Liver (tissue), 3 donors: ENCODE measurements at regions not wholly inside any gene's neighbourhood (a gene's known extent, or its start where the extent isn't known, plus 50 kb on each side); places are given as distances from the start of the nearest gene placed in this dataset.

Experiments
- EGR1 ChIP-seq, 2 donors: IDR thresholded peaks; 2 replicates each; pipeline ENCODE4 v1.6.1; 2016 to 2018; ENCODE audit warnings: antibody characterized with exemption in 2 of 2, low read depth in 2 of 2
- FOXA1 ChIP-seq: IDR thresholded peaks from 2 replicates; pipeline ENCODE4 v1.6.1; 2016; ENCODE audit warnings: antibody characterized with exemption
- GABPA ChIP-seq, 2 donors: IDR thresholded peaks in 1 of 2; conservative IDR thresholded peaks in 1 of 2; 2 replicates each; pipeline ENCODE4 v1.6.1; 2016; ENCODE audit warnings: antibody characterized with exemption in 2 of 2, mild to moderate bottlenecking in 1 of 2, moderate library complexity in 1 of 2
- HNF4A ChIP-seq, 2 donors: conservative IDR thresholded peaks; 2 replicates each; pipeline ENCODE4 v1.6.1; 2016; ENCODE audit warnings: antibody characterized with exemption in 2 of 2, mild to moderate bottlenecking in 2 of 2
- HNF4G ChIP-seq: IDR thresholded peaks from 2 replicates; pipeline ENCODE4 v1.6.1; 2016; ENCODE audit warnings: antibody characterized with exemption
- RAD21 ChIP-seq, 2 donors: IDR thresholded peaks; 2 replicates each; pipeline ENCODE4 v1.6.1; 2016; ENCODE audit warnings: antibody characterized with exemption in 2 of 2, mild to moderate bottlenecking in 2 of 2
- TAF1 ChIP-seq: conservative IDR thresholded peaks from 2 replicates; pipeline ENCODE4 v1.6.1; 2016; ENCODE audit warnings: antibody characterized with exemption, mild to moderate bottlenecking
- YY1 ChIP-seq: IDR thresholded peaks from 2 replicates; pipeline ENCODE4 v1.6.1; 2016; ENCODE audit warnings: antibody characterized with exemption, mild to moderate bottlenecking
- TF ChIP-seq, protein P1 (sequence below): fragments of 150-350 bp; IDR thresholded peaks from 2 replicates; pipeline ENCODE4 v1.5.1; 2017; ENCODE audit warnings: improper control_type of control experiment, low read depth, low read length; ENCODE audit not compliant: missing input control
- TF ChIP-seq, protein P2 (sequence below): IDR thresholded peaks from 2 replicates; pipeline ENCODE4 v1.6.1; 2016; ENCODE audit warnings: antibody characterized with exemption
- TF ChIP-seq, protein P3 (sequence below): IDR thresholded peaks from 2 replicates; pipeline ENCODE4 v1.6.1; 2016; ENCODE audit warnings: antibody characterized with exemption
- TF ChIP-seq, protein P4 (sequence below): IDR thresholded peaks from 2 replicates; pipeline ENCODE4 v1.6.1; 2016; ENCODE audit warnings: antibody characterized with exemption, mild to moderate bottlenecking
- TF ChIP-seq, protein P5 (sequence below): IDR thresholded peaks from 2 replicates; pipeline ENCODE4 v1.6.1; 2016; ENCODE audit warnings: antibody characterized with exemption
- donor health status: healthy.
- donor health status: healthy.

DNA sequence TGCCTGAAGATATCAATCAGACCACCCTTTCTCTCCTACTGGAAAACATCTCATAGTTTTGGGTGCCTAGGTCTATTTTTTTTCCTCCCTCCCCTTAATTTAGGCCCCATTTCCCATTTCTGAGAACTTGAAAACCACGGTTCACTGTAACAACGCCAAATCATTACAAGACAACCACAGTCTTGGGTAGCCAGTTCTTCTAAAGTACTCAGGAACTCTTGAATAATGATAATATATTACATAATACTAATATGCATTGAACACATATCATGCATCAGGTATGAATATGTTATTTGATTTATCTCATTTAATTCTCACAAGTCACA, 185.1 kb upstream of the ADO start:
- TF ChIP-seq, protein P1, sequence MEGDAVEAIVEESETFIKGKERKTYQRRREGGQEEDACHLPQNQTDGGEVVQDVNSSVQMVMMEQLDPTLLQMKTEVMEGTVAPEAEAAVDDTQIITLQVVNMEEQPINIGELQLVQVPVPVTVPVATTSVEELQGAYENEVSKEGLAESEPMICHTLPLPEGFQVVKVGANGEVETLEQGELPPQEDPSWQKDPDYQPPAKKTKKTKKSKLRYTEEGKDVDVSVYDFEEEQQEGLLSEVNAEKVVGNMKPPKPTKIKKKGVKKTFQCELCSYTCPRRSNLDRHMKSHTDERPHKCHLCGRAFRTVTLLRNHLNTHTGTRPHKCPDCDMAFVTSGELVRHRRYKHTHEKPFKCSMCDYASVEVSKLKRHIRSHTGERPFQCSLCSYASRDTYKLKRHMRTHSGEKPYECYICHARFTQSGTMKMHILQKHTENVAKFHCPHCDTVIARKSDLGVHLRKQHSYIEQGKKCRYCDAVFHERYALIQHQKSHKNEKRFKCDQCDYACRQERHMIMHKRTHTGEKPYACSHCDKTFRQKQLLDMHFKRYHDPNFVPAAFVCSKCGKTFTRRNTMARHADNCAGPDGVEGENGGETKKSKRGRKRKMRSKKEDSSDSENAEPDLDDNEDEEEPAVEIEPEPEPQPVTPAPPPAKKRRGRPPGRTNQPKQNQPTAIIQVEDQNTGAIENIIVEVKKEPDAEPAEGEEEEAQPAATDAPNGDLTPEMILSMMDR = no peak
- TF ChIP-seq, protein P2, sequence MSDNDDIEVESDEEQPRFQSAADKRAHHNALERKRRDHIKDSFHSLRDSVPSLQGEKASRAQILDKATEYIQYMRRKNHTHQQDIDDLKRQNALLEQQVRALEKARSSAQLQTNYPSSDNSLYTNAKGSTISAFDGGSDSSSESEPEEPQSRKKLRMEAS = no peak
- TF ChIP-seq, protein P3, sequence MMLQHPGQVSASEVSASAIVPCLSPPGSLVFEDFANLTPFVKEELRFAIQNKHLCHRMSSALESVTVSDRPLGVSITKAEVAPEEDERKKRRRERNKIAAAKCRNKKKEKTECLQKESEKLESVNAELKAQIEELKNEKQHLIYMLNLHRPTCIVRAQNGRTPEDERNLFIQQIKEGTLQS = no peak
- TF ChIP-seq HNF4A (conservative IDR thresholded peaks at IDR 0.05) (no peak), RAD21 (IDR thresholded peaks at IDR 0.05) (no peak), YY1 (no peak), FOXA1 (no peak), TAF1 (no peak), HNF4G (no peak), EGR1 (IDR thresholded peaks at IDR 0.05; ENCODE audit: low read depth in 2 of 2) (no peak), GABPA (IDR thresholded peaks at IDR 0.05 in 1 of 2, conservative IDR thresholded peaks at IDR 0.05 in 1 of 2) (no peak)
- TF ChIP-seq, protein P4, sequence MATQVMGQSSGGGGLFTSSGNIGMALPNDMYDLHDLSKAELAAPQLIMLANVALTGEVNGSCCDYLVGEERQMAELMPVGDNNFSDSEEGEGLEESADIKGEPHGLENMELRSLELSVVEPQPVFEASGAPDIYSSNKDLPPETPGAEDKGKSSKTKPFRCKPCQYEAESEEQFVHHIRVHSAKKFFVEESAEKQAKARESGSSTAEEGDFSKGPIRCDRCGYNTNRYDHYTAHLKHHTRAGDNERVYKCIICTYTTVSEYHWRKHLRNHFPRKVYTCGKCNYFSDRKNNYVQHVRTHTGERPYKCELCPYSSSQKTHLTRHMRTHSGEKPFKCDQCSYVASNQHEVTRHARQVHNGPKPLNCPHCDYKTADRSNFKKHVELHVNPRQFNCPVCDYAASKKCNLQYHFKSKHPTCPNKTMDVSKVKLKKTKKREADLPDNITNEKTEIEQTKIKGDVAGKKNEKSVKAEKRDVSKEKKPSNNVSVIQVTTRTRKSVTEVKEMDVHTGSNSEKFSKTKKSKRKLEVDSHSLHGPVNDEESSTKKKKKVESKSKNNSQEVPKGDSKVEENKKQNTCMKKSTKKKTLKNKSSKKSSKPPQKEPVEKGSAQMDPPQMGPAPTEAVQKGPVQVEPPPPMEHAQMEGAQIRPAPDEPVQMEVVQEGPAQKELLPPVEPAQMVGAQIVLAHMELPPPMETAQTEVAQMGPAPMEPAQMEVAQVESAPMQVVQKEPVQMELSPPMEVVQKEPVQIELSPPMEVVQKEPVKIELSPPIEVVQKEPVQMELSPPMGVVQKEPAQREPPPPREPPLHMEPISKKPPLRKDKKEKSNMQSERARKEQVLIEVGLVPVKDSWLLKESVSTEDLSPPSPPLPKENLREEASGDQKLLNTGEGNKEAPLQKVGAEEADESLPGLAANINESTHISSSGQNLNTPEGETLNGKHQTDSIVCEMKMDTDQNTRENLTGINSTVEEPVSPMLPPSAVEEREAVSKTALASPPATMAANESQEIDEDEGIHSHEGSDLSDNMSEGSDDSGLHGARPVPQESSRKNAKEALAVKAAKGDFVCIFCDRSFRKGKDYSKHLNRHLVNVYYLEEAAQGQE = no peak
- TF ChIP-seq, protein P5, sequence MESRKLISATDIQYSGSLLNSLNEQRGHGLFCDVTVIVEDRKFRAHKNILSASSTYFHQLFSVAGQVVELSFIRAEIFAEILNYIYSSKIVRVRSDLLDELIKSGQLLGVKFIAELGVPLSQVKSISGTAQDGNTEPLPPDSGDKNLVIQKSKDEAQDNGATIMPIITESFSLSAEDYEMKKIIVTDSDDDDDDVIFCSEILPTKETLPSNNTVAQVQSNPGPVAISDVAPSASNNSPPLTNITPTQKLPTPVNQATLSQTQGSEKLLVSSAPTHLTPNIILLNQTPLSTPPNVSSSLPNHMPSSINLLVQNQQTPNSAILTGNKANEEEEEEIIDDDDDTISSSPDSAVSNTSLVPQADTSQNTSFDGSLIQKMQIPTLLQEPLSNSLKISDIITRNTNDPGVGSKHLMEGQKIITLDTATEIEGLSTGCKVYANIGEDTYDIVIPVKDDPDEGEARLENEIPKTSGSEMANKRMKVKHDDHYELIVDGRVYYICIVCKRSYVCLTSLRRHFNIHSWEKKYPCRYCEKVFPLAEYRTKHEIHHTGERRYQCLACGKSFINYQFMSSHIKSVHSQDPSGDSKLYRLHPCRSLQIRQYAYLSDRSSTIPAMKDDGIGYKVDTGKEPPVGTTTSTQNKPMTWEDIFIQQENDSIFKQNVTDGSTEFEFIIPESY = no peak
